ENCODE measurements at regions not wholly inside any gene's neighbourhood (a gene's known extent, or its start where the extent isn't known, plus 50 kb on each side); places are given as distances from the start of the nearest gene placed in this dataset.

DNA sequence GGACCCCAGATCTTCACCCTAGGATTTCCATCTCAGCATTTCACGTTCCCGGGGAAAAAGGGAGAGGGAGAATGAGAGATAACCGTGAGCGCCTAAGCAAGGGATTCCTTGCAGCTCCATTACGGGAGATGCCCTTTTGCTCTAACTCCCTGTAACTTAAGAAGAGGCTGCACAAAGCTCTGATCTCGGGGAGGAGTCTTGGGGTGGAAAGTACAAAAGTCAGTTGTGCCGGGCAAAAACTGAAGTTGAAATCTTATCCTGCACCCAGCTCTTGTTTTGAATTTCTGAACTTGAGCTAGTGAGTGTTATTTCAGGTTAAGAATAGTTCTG, 256.4 kb upstream of the SOX21 start:
- ChIA-PET POLR2A (no interaction called here), CTCF (no interaction called here)

DNA sequence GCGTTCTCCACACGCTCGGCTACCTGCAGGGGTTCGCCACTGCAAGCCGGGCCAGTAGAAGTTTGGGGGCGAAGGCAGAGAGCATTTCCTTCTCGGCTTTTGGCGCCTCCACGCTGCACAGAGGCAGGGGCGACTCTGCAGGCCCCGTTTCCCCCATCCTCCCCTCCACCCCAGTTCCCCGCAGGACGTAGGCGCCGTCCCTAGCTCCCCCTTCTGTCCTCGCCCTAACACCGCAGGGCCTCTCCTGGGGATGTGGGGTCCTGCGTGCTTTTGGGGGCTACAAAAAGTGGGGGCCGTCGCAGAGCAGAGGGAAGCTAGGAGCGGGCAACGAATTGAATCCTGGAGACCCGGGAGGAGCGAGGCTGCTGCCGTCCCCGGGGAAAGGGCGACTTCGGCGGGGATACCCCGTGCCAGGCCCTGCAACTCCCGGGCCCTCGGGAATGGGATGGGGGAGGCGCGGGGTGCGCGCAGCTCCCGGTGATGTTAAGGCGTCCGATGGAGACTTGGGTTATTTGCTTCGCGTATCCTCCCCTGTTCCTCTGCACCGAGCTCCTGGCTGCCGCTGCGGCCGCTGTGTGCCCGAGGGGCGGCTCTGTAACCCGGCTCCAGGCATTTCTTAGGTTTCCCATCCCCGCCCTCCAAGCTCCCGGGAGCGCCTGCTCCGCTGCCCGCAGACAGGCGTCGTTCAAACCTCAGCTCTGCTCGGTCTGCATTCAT, 255.9 kb upstream of the SOX21 start:
- POLR2A ChIA-PET, result no interaction called here
- CTCF ChIA-PET, result no interaction called here

DNA sequence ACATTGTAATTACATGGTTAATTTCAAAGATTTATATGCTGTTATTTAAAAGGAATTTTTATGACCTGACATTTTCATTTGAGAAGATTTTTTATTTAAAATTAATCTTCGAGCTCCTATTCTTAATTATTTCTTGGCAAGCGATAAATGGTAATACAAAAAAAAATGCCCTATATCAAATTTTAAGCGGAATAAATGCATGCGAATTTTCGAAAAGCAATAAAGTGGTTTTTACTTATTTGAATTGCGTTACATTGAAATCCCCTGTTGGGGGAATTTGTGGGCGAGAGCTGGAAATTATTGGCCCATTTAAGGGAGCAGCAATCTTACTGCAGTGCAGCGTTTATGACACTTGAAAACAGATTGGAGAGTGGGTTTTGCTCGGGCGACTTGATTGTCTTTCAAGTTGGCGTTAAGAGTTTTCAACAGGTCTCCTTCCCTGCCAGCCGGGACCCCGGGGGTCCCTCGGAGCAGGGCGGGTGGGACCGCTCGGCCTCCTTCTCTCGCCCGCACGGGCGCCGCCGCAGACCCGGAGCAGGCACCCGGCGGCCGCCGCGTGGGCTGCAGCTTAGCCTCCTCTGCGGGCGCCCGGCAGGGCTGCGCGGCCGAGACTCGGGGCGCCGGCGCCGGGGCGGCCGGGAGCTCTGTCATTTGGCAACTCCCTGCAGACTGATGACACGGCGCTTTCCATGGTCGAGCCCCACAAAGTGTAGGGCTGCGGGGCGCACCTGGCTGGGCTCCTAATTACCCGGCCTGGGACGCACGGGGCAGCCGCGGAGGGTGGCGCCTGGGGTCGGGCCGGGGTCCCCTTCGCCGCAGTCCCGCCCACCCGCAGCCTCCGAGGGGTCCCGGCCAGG, 255.1 kb upstream of the SOX21 start:
- CTCF ChIA-PET, result no interaction called here
- POLR2A ChIA-PET, result no interaction called here

DNA sequence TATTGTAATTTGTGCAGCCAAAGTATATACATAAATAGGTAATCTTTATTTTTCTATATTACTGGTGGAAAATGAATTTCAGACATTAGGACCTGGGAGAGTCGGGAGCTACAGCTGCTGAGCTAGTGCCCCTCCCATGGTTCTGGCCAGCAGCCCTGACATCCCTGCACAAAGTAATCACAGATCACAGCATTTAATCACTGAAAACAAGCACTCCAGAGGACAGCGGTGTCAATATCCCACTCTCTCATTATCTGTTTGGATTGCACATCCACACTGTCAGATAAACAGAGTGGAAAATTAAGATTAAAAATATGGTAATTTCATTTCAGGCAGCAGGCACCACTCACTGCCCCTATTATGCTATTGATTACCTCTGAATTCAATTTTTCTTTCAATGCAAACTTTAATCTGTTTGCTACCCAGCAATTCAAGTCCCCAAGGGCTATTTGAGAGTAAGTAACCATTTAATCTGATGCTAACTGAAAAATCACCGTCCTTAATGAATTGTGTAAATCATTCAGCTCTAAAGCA, 254.1 kb upstream of the SOX21 start:
- CTCF ChIA-PET, result no interaction called here
- POLR2A ChIA-PET, result no interaction called here

DNA sequence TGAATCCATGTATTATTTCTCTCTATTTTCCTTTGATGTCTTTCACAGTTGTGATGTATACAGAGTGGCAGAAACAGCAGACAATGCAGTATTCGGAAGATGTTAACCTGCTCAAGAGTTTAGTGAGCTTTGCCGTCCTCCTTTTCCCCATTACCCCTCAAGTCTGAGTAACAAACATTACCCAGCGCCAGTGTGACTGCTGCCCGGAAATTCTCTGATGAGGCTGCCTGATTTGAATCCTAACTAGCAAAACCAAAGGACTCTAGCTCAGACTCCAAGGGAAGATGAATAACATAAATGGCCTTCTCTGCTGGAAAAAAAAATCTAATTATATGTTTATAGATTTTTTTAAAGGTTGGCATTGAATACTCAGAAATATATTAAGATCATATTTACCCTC, 247.3 kb upstream of the SOX21 start:
- ChIA-PET POLR2A (no interaction called here), CTCF (no interaction called here)

DNA sequence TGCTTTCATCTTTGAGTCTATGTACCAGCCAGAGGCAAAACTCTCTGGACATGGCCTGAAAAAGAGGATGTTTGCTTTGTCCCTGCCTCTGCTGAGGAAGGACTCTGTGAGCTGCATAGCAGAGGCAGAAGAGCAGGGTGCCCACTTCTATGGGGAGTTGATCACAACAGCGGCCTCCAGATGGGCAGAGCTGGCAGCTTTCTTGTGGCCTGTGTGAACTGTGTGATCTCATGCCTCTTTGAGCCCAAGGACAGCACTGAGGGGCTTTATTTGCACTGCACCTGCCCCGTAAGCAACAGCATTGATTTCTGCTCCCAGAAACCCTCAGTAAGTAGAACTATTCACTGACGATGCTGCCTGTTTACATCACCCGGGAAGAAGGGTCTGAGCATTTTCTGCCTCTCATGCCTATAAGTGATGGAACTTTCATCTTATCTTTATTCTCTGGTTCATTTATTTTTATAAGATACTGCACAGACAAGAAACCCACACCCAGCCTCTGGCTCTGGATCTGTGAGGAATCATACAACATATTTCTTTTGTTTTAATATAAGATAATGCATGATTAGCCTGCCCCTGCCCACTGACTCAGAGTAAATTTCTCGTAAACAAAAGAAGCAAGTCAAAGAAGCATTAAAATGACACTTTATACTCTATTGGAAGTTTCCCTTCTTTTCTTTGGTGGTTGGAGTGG, 244.2 kb upstream of the SOX21 start:
- ChIA-PET CTCF (no interaction called here), POLR2A (no interaction called here)

DNA sequence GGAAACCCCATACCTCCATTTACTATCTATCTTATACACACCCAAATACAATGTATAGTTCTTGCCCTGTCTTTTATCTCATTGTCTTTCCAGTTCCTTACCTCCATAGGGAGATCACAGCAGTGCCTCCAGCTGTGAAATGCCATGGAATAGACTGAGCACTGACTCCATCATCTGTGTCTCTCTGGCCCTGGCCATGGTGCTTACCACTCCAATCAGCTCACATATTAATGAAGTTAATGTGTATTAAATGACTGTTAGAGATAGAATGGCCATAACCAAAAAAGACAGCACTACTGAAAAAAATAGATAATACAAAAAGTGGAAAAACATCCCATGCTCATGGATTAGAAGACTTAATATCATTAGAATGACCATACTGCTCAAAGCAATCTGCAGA, 240.4 kb upstream of the SOX21 start:
- ChIA-PET POLR2A (no interaction called here), CTCF (no interaction called here)

DNA sequence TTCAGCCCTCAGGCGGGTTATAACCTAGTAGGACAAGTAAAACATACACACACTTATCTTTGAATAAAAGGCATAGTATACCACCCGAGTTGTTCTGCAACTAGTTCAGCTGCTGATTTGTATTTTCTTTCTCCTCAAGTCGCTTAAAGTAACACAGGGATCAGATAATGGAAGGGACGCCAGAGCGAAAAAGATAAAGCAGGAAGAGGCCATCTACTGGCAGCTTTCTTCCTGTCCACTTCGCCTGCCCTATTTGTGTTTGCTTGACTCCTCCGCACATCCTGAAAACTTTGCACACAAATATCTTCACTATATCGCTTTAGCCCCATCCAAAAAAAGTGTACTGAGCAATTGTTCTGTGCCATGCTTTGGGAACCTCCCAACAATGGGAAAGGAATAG, 238.0 kb upstream of the SOX21 start:
- ChIA-PET CTCF (no interaction called here), POLR2A (no interaction called here)

DNA sequence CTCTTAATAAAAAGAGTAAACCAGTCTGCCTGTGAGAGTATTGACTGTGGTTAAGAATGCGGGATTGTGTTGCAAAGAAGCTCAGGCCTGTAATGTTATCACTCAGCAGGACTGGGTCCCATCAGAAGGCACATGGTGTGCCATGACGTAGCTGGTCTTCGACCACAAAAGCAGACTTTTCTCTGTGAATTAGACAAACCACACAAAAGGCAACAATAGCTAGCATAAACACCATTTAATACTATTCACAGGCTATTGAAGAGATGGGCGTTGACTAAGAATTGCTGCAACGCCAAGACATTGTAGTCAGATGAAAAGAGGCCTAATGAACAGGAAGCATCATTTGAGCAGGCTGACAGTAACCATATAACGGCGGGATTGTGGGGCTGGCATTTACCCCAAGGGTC, 235.6 kb upstream of the SOX21 start:
- ChIA-PET POLR2A (no interaction called here), CTCF (no interaction called here)

DNA sequence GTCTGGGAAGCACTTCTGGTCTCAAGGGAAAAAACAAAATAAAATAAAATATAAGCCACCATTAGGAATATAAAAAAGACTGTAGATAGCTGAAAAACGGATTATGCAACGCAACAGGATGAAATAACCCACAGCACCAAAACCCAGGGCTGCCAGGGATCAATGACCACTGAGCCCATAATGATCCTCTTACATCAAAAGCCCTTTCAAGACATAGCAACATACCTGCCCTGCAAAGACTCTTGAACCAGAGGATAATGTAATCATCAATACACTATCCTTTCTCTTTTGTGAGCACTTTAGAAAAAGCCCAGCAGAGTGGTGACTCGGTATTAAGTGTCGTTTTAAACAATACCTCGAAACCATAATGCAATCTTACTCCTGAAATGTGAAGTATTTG, 235.0 kb upstream of the SOX21 start:
- ChIA-PET POLR2A (no interaction called here), CTCF (no interaction called here)

DNA sequence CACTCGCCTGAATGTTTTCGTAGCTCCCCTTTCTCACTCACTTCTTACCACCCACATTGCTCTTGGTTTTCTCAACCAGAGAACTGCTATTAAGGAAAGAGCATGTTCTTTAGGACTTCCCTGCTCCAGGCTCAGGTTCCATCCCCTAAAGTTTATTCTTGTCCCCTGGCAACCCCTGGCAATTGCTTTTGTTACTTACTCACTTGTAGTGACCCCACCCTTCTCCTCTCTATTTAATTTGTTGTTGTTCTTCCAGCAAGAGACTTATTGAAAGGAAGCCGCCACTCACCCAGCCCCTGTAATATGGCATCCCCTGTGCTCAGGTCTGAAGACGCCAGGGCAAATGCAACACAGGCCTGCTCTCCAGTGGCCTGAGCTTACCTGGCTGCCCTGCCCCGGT, 233.7 kb upstream of the SOX21 start:
- ChIA-PET CTCF (no interaction called here), POLR2A (no interaction called here)

DNA sequence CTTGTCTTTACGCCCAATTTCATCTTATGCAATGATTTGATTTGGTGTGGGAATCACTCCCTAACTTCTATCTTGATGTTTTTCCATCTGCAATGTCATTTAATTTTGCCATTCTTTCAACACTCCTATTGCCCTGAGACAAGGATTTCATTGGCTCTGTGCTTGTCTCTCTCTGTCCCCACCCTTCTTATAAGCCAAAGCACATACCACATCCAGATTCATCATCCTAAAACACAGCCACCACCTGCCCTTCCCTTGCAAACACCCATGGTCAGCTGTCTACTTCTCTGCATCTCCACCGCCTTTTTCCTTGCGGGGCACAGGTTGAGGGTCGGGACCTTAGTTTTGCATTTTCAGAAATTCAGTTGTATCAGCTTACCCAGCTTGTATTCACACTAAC, 225.8 kb upstream of the SOX21 start:
- ChIA-PET CTCF (no interaction called here), POLR2A (no interaction called here)

DNA sequence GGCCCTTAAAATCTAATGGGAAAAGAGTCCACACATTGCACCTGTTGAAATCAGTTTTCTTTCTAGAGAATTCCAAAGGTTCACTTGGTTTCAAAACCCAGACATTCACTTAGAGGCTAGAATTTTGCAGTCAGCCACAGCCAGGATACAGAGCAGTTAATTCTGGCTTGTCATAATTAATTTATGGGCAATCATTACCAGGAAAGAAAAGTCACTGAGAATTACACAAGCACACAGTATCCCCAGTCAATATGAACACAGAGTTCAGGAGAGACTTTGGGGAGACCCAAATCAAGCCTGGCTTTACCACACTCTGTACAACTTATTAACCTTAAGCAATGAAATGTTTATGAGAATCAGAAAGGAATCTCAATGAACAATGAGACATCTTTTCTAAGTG, 224.3 kb upstream of the SOX21 start:
- ChIA-PET POLR2A (no interaction called here), CTCF (no interaction called here)

DNA sequence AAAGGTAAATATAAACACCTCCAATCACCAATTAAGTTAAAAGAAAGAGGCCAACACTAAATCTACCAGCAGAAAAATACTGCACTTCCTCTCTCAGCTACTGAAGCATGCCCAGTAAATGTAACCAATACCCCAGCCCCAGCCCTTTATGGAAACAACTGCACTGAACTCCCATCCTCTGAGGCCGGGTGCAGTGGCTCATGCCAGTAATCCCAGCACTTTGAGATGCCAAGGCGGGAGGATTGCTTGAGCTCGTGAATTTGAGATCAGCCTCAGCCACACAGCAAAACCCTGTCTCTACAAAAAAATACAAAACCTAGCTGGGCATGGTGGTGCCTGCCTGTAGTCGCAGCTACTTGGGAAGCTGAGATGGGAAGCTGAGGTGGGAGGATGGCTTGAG, 221.6 kb upstream of the SOX21 start:
- ChIA-PET CTCF (no interaction called here), POLR2A (no interaction called here)

DNA sequence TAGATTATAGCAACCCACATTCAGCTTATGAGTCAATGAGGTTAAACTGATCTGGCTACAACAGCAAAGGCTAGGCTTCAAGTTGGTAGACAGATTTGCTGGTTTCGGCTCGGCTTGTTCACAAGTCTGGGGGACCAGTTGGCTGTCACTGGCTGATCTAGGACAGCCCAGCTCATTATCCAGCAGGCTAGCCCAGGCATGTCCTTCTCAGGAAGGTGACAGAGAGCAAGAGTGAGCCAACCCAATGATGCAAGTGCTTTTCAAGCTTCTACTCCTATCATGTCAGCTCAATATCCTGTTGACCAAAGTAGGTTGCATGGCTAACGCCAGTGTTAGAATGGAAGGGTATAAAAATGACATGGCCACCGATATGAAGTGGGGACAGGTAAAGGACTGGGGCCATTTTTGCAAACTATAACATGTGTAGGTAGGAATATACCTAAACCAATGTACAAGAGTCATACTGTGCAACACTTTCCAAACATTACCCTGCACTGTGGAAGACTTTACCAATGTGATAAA, 220.9 kb upstream of the SOX21 start:
- ChIA-PET POLR2A (no interaction called here), CTCF (no interaction called here)

DNA sequence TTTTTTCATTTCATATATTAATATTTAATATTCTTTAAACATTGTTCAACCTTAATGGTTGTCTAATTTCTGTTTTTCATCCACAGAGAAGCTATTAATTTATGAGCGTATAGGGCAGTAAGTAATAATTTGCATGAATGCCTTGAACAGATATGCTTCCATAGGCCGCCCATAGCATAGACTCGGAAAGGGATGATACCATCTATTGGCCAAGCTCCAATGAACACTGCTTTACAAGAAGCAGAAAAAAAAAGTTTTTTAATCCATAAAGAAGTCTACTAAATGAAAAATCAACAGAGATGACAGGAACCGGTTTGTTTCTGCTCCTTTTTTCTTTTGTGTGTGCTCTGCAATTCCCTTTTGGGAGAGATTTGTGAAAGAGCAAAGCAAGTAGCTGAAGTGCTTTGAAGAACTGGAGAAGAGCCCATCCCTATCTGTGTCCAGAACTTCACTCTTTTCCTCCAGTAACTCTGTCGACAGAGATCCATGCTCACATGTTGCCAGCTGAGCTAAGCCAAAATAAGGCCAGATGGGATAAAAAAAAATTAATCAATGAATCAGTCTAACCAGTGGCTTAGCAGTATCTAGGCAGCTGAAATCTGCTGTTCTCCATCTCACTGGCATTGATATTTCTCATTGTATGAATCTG, 215.9 kb upstream of the SOX21 start:
- POLR2A ChIA-PET, result no interaction called here
- CTCF ChIA-PET, result no interaction called here

DNA sequence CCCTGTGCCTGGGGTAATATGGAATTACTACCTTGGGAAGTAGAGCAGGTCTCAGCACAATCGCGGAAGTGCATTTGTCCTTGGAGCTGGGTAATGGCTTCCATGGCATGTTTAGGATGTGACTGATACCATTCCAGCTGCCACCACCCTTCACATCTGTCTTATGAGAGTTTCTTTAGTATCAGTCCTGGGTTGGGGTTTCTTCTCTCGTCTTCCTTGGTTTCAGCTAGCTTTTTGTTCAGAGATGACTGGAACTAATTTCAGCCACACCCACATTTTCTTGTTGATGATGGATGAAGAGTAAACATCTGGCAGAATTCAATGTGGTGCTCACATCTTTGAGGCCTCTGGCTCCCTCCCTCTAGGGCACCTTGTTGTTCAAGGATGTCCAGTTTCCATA, 212.9 kb upstream of the SOX21 start:
- ChIA-PET POLR2A (no interaction called here), CTCF (no interaction called here)

DNA sequence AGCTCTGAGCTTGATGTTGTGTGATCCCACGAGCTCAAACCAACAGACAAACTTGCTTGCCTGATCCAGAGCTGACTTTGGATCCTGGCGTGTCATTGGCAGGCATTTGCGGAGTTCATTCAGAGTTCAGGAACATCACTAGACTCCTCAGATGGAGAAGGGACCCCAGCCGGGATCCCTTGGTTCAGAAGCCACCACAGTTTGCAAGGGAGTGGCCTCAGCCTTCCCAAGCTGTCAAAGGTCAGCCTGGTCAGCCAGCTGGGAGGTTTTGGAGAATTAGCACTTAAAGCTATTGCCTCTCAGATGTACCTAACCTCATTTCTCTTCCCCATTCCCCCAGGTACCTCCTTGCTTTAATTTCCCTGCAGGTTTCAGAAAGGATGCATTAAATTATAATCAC, 208.8 kb upstream of the SOX21 start:
- ChIA-PET CTCF (no interaction called here), POLR2A (no interaction called here)

DNA sequence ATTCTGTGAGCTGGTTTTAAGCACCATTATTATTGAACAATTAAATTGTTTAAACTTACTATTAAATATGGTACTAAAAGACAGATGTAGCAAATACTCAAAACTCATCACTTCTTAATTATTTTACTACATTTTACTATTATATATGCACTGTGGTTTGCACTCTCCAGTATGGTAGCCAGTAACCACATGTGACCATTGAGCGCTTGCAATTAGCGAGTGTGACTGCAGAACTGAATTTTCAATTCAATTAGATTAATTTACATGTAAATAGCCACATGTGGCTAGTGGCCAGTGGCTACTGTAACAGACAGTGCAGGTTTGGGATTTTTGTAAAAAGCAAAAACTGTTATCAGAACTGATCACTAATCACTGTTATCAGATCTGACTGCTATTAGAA, 208.2 kb upstream of the SOX21 start:
- ChIA-PET POLR2A (no interaction called here), CTCF (no interaction called here)

DNA sequence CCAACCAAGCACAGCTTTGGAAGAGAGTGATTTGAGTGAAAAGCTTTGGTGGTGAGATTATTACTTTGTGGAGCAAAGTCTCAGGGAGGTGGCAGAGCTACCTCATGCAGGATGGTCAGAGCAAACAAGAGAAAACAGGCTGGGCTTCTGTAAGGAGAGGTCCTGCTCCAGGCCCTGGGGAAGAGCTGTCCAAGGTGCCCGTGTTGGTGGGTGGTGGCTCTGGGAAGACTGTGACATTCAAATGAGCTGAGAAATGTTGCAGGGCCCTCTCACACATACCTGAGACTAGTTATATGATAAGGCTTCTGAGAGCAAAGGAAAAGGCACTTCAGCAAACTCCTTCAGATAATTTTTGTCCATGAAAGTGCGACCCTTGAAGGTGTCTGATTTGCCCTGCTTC, 205.5 kb upstream of the SOX21 start:
- ChIA-PET CTCF (no interaction called here), POLR2A (no interaction called here)

DNA sequence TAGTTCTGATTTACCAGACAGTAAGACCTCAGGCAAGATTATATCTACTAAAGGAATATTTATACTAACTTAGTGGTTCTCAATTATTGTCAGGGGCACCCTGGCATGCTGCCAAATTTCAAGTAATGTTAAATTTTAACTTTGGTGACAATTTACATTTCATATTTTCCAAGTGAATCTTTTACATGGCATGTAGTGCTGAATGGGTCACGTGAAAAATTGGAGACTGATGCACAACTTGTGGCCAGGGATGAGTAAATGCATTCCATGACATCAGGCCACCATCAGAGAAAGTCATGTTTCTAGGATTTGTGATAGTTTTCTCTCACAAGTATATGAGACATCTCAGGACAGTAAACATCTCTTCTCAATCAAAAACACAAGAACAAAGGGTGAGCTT, 202.6 kb upstream of the SOX21 start:
- ChIA-PET POLR2A (no interaction called here), CTCF (no interaction called here)
